Neural progenitor cell (in vitro differentiated cells): ENCODE measurements at regions not wholly inside any gene's neighbourhood (a gene's known extent, or its start where the extent isn't known, plus 50 kb on each side); places are given as distances from the start of the nearest gene placed in this dataset.

ENCODE experiments used
- CTCF ChIP-seq: fragments of 200-600 bp; sonication (generic); IDR thresholded peaks from 2 replicates; pipeline ENCODE4 v1.5.1; 2017; ENCODE audit warnings: antibody characterized with exemption, mild to moderate bottlenecking
- EZH2 ChIP-seq: fragments of 200-600 bp; sonication (generic); IDR thresholded peaks from 2 replicates; pipeline ENCODE4 v1.6.1; 2017; ENCODE audit warnings: antibody characterized with exemption, mild to moderate bottlenecking, moderate library complexity
- EZH2phosphoT487 ChIP-seq: fragments of 200-600 bp; sonication (generic); IDR thresholded peaks from 2 replicates; pipeline ENCODE4 v1.6.1; 2017; ENCODE audit warnings: antibody characterized with exemption

GRCh38 chr4:129901205-129901604, 805.3 kb downstream of the C4orf33 start:
- TF ChIP-seq CTCF (no peak), EZH2 (no peak), EZH2phosphoT487 (no peak)
